Right lobe of liver (tissue), 6 donors: ENCODE measurements at regions not wholly inside any gene's neighbourhood (a gene's known extent, or its start where the extent isn't known, plus 50 kb on each side); places are given as distances from the start of the nearest gene placed in this dataset.
A peak's percentile ranks its signal among the peaks of the same experiment; 100 is the strongest.

Experiments
- ATAC-seq, 4 donors: fragments of 200-7000 bp; cut with Tn5 transposase; one replicate each; pipeline ENCODE4 v1.9.1; 2020; ENCODE audit warnings: mild to moderate bottlenecking in 4 of 4, moderate library complexity in 4 of 4
- DNase-seq, 3 donors: peaks; one replicate each; pipeline ENCODE4 v3.0.0-alpha.2; 2020
- H3K27ac ChIP-seq, 3 donors: fragments of 200-600 bp; one replicate each; pipeline ENCODE4 v1.8.0; 2022
- H3K27me3 ChIP-seq, 2 donors: fragments of 200-600 bp; one replicate each; pipeline ENCODE4 v1.8.0; 2022
- H3K36me3 ChIP-seq, 4 donors: fragments of 200-600 bp; sonication (generic) in 1 of 4; one replicate each; pipeline versions ENCODE4 v1.5.1 to v1.8.0; 2017 to 2022; ENCODE audit warnings: control low read depth in 1 of 4
- H3K4me1 ChIP-seq, 4 donors: fragments of 200-600 bp; sonication (generic) in 1 of 4; one replicate each; pipeline versions ENCODE4 v1.5.1 to v1.8.0; 2017 to 2022; ENCODE audit warnings: control low read depth in 1 of 4
- H3K4me3 ChIP-seq, 3 donors: fragments of 200-600 bp; one replicate each; pipeline ENCODE4 v1.8.0; 2022
- H3K9me3 ChIP-seq, 4 donors: fragments of 200-600 bp; sonication (generic) in 1 of 4; one replicate each; pipeline versions ENCODE4 v1.5.1 to v1.8.0; 2017 to 2022; ENCODE audit warnings: control low read depth in 1 of 4
- POLR2A ChIP-seq: fragments of 450-650 bp; IDR thresholded peaks from one replicate; pipeline ENCODE4 v1.6.1; 2017; ENCODE audit warnings: antibody characterized with exemption, mild to moderate bottlenecking
- WGBS: methylation state at CpG from one replicate; pipeline ENCODE4 v1.1.6; 2018; ENCODE audit warnings: low coverage, low lambda C conversion rate; ENCODE audit not compliant: insufficient coverage; ENCODE audit errors: missing lambda C conversion rate; 5-methylcytosine and 5-hydroxymethylcytosine counted together
- intact Hi-C, 2 donors: fragments of 100-400 bp; cut with DNase I; formaldehyde crosslinking; loops; one replicate each; pipeline versions ENCODE4 v1.11.2 to v1.14.1; 2022
- TF ChIP-seq, protein P1 (sequence below), 4 donors: fragments of 200-600 bp in 3 of 4; fragments of 450-650 bp in 1 of 4; IDR thresholded peaks; one replicate each; pipeline versions ENCODE4 v1.5.1 to v1.8.0; 2016 to 2022; ENCODE audit warnings: antibody characterized with exemption in 4 of 4, mild to moderate bottlenecking in 2 of 4
- donor health status: DM: no; HTN: yes; CAD: no.
- donor health status: DM: no; HTN: no; CAD: no.
- donor health status: DM: no; HTN: no; CAD: no.
- donor health status: DM: no; HTN: yes; CAD: no.
- donor health status: DM: no; HTN: yes; CAD: no.

DNA sequence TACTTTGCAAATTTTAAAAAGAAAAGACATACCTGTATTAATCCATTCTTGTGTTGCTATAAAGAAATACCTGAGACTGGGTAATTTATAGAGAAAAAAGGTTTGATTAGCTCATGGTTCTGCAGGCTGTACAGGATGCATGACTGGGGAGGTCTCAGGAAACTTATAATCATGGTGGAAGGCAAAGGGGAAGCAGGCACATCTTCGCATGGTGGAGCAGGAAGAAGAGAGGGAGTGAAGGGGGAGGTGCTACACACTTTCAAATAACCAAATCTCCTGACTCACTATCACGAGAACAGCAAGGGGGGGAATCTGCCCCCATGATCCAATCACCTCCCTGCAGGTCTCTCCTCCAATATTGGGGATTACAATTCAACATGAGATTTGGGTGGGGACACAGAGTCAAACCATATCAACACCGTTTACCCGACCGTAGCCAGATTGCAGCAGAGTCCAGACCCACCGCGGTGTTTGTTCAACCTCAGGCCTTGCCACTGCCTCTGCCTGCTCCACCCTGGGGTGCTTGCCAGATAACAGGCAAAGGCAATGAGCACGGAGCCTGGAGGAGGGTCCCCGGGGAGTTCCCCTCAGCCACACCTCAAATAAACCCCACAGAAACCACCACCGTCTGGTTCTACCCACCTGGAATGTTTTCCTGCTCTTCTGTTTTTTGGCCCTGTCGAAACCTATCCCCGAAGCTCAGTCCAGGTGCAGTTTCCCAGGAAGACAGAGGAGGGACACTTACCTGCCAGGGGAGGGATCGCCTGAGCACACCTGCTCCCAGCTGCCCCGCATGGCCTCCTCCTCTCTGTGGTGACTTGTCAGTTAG is 142.2 kb upstream of the AFDN start:
- Histone ChIP-seq H3K4me1 (peaks cover 0 to 29% (median 12%) of the 10 kb centered on the region in 4 donors), H3K27me3 (no peaks in the 10 kb centered on the region), H3K4me3 (no peak overlapping the region), H3K36me3 (no peaks in the 10 kb centered on the region), H3K27ac (peak overlapping the region in 2 of 3 donors; percentile 26 to 37), H3K9me3 (no peaks in the 10 kb centered on the region)
- ATAC-seq: peak; percentile 3 to 62 (median 46)
- TF ChIP-seq, protein P1, sequence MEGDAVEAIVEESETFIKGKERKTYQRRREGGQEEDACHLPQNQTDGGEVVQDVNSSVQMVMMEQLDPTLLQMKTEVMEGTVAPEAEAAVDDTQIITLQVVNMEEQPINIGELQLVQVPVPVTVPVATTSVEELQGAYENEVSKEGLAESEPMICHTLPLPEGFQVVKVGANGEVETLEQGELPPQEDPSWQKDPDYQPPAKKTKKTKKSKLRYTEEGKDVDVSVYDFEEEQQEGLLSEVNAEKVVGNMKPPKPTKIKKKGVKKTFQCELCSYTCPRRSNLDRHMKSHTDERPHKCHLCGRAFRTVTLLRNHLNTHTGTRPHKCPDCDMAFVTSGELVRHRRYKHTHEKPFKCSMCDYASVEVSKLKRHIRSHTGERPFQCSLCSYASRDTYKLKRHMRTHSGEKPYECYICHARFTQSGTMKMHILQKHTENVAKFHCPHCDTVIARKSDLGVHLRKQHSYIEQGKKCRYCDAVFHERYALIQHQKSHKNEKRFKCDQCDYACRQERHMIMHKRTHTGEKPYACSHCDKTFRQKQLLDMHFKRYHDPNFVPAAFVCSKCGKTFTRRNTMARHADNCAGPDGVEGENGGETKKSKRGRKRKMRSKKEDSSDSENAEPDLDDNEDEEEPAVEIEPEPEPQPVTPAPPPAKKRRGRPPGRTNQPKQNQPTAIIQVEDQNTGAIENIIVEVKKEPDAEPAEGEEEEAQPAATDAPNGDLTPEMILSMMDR (IDR thresholded peaks at IDR 0.05): no peak
- no peak for TF ChIP-seq POLR2A
- 68% methylated on average over 7 of the region's 14 CpGs for WGBS
- intact Hi-C loops: no loop called here
- peak in 1 of 3 donors; percentile 66 for DNase-seq

DNA sequence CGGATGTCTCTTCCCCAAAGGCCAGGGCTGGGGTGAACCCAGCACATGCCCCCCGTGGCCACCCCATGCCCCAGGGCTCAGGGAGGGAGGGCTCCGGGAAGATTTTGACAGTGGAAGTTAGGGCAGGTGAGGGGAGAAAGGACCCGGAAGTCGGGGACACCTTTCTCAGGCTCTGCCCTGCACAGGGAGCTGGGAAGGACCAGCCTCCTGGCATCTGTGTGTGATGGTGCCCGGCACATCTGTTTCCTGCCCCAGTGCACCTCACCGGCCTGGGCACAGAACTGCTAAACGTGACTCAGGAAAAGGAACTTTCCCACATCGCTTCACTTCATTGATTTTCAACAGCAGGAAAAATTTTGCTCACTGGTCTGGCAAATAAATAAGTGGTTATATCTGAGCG is 141.1 kb upstream of the AFDN start:
- WGBS: 51% methylated on average over 3 of the region's 10 CpGs
- intact Hi-C loops: no loop called here

DNA sequence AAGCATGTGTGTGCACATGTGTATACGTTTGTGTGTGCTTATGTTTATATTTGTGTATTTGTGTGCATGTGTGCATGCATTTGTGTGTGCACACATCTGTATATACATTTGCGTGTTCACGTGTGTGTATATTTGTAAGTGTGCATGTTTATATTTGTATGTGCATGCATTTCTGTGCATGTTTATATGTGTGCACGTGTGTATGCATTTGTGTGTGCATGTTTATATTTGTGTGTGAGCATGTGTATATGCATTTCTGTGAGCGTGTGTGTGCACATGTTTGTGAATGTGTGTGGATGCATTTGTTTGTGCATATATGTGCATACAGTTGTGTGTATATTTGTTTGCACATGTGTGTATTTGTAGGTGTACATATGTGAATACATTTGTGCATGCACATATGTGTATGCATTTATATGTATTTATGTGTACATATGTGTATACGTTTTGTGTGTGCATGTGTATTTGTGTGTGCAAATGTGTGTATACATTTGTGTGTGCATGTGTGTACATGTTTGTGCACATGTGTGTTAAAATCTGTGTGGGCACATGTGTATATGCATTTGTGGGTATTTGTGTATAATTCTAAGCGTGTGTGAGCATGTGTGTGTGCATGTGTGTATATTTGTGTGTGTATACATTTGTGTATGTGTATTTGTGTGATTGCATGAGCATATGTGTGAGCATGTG is 140.4 kb upstream of the AFDN start:
- Histone ChIP-seq H3K36me3 (no peaks in the 10 kb centered on the region), H3K27ac (no peak overlapping the region), H3K4me3 (no peak overlapping the region), H3K27me3 (no peaks in the 10 kb centered on the region), H3K9me3 (no peaks in the 10 kb centered on the region), H3K4me1 (peaks cover 0 to 37% (median 17%) of the 10 kb centered on the region in 4 donors)
- intact Hi-C loops: no loop called here
- DNase-seq: no peak
- ATAC-seq: no peak
- no peak for TF ChIP-seq POLR2A
- TF ChIP-seq, protein P1 (IDR thresholded peaks at IDR 0.05): no peak
- 65% methylated on average over 6 of the region's 7 CpGs for WGBS

More for the DNA sequence above, 141.1 kb upstream of the AFDN start:
- DNase-seq (no peak), ATAC-seq (no peak)
- TF ChIP-seq, protein P1 (IDR thresholded peaks at IDR 0.05): no peak
- no peak for TF ChIP-seq POLR2A
- H3K27ac ChIP-seq: no peak overlapping the region
- H3K36me3 ChIP-seq: no peaks in the 10 kb centered on the region
- H3K4me3 ChIP-seq: no peak overlapping the region
- H3K27me3 ChIP-seq: no peaks in the 10 kb centered on the region
- peaks cover 0 to 37% (median 17%) of the 10 kb centered on the region in 4 donors for H3K4me1 ChIP-seq
- H3K9me3 ChIP-seq: no peaks in the 10 kb centered on the region

DNA sequence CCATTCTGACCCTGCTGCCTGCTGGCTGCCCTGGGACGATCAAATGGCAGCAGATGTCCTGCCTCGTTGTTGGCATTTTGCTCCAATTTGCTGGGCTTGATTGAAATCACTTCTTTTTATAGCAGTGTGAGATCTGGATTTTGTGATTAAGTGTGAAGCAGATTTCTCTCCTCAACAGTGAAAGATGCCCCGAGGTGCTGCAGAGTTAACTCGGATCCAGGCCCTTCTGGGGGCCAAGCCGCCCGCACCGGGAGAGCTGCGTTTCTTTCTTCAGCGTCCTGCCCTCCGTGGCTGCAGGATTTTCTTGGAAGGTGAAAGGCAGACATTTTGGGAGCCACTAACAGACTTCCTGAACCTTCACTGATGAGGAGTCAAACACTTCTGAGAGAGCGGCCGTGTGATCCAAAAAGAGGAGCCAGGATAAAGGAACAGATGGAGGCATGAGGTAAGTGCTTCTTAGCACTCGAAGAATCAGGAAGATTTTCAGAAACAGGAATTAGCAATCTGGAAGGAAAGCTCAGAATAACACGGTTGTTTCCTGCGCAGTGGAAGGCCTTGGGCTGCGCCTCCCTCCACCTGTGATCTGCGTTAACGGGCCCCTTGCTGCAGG is 139.5 kb upstream of the AFDN start:
- Histone ChIP-seq H3K36me3 (no peaks in the 10 kb centered on the region), H3K27ac (no peak overlapping the region), H3K9me3 (no peaks in the 10 kb centered on the region), H3K27me3 (no peaks in the 10 kb centered on the region), H3K4me1 (peaks cover 0 to 36% (median 17%) of the 10 kb centered on the region in 4 donors), H3K4me3 (no peak overlapping the region)
- DNase-seq: peak in 1 of 3 donors; percentile 27
- no peak for ATAC-seq
- TF ChIP-seq, protein P1 (IDR thresholded peaks at IDR 0.05): no peak
- no peak for TF ChIP-seq POLR2A
- 82% methylated on average over 15 of the region's 18 CpGs for WGBS
- intact Hi-C loops: no loop called here
